ENCODE measurements at regions not wholly inside any gene's neighbourhood (a gene's known extent, or its start where the extent isn't known, plus 50 kb on each side); places are given as distances from the start of the nearest gene placed in this dataset.

DNA sequence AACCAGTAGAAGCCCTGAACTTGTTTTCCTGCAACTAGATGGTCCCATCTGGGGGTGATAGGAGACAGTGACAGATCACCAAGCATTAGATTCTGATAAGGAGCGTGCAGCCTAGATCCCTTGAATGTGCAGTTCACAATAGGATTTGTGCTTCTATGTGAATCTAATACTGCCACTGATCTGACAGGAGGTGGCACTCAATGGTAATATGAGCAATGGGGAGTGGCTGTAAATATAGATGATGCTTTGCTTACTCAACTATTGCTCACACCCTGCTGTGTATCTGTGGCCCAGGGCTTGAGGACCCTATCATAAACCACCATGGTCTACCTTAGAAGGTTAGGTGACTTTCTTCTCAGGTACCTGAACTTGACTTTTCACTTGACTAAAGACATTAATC lies 417.1 kb upstream of the ARHGEF26 start:
- TF ChIP-seq POLR2AphosphoS5 (IDR thresholded peaks at IDR 0.05; ENCODE audit: insufficient read depth, low read depth, low read length) (no peak), POLR2A (IDR thresholded peaks at IDR 0.05; ENCODE audit: low read depth, low read length) (no peak), MYC (IDR thresholded peaks at IDR 0.05; ENCODE audit: low read depth, low read length) (no peak), EZH2 (IDR thresholded peaks at IDR 0.05; ENCODE audit: borderline replicate concordance, low read depth, low read length, severe bottlenecking) (no peak), GATA2 (IDR thresholded peaks at IDR 0.05; ENCODE audit: insufficient read depth, insufficient read length, low read depth, low read length) (no peak), FOS (IDR thresholded peaks at IDR 0.05; ENCODE audit: borderline replicate concordance, insufficient read depth, low read length) (no peak)
- TF ChIP-seq, protein P1, sequence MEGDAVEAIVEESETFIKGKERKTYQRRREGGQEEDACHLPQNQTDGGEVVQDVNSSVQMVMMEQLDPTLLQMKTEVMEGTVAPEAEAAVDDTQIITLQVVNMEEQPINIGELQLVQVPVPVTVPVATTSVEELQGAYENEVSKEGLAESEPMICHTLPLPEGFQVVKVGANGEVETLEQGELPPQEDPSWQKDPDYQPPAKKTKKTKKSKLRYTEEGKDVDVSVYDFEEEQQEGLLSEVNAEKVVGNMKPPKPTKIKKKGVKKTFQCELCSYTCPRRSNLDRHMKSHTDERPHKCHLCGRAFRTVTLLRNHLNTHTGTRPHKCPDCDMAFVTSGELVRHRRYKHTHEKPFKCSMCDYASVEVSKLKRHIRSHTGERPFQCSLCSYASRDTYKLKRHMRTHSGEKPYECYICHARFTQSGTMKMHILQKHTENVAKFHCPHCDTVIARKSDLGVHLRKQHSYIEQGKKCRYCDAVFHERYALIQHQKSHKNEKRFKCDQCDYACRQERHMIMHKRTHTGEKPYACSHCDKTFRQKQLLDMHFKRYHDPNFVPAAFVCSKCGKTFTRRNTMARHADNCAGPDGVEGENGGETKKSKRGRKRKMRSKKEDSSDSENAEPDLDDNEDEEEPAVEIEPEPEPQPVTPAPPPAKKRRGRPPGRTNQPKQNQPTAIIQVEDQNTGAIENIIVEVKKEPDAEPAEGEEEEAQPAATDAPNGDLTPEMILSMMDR (IDR thresholded peaks at IDR 0.05; ENCODE audit: extremely low read depth in 1 of 2, insufficient read depth in 1 of 2, low read depth in 1 of 2, low read length in 2 of 2): no peak
- TF ChIP-seq, protein P2, sequence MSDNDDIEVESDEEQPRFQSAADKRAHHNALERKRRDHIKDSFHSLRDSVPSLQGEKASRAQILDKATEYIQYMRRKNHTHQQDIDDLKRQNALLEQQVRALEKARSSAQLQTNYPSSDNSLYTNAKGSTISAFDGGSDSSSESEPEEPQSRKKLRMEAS (IDR thresholded peaks at IDR 0.05; ENCODE audit: insufficient read depth, insufficient read length): no peak
